Stimulated activated effector memory CD8-positive, alpha-beta T cell treated with anti-CD3 and anti-CD28 coated beads, Interleukin-12 subunit alpha, Interleukin-12 subunit beta, amount 100 ng/mL, for 72 hours (primary cell): ENCODE measurements at regions not wholly inside any gene's neighbourhood (a gene's known extent, or its start where the extent isn't known, plus 50 kb on each side); places are given as distances from the start of the nearest gene placed in this dataset.

Experiments
- ATAC-seq: fragments of 150-1000 bp; cut with Tn5 transposase; 2 replicates; pipeline ENCODE4 v1.10.0; 2021
- DNase-seq, 2 donors: peaks; one replicate each; pipeline ENCODE4 v3.0.0; 2021 to 2022; ENCODE audit warnings: low spot score in 2 of 2
- H3K27ac Mint-ChIP-seq: one replicate; pipeline ENCODE4 v1.8.0; 2022; ENCODE audit warnings: mild to moderate bottlenecking, mixed read lengths
- H3K36me3 Mint-ChIP-seq: one replicate; pipeline ENCODE4 v1.8.0; 2022; ENCODE audit warnings: mild to moderate bottlenecking, mixed read lengths
- H3K4me1 Mint-ChIP-seq: one replicate; pipeline ENCODE4 v1.8.0; 2022; ENCODE audit warnings: mixed read lengths
- H3K4me3 Mint-ChIP-seq: one replicate; pipeline ENCODE4 v1.8.0; 2022; ENCODE audit warnings: mild to moderate bottlenecking, mixed read lengths
- H3K9me3 Mint-ChIP-seq: one replicate; pipeline ENCODE4 v1.8.0; 2022; ENCODE audit warnings: mixed read lengths

DNA sequence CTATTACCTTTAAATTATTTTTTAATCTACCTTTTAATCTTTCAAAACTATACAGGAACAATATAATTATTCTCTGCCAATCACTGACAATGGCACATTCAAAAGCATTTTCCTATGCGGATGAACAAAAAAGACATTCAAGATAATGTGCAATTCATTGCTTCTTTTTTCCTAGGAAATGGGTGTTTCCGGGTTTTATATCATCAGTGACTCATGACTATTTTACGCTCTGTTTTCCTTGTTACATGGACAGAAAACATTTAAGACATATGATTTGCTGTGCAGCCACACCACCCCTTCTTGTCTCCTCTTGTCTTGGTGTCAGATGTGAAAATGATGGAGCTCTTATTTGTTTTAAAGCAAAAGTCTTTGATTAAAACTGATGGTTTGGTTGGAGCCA, 184.7 kb upstream of the LINC00305 start:
- no peak overlapping the region for H3K4me3 Mint-ChIP-seq
- no peak for DNase-seq
- H3K4me1 Mint-ChIP-seq: no peaks in the 10 kb centered on the region
- H3K27ac Mint-ChIP-seq: no peak overlapping the region
- H3K36me3 Mint-ChIP-seq: no peaks in the 10 kb centered on the region
- peaks cover 11% of the 10 kb centered on the region for H3K9me3 Mint-ChIP-seq
- ATAC-seq: no peak

DNA sequence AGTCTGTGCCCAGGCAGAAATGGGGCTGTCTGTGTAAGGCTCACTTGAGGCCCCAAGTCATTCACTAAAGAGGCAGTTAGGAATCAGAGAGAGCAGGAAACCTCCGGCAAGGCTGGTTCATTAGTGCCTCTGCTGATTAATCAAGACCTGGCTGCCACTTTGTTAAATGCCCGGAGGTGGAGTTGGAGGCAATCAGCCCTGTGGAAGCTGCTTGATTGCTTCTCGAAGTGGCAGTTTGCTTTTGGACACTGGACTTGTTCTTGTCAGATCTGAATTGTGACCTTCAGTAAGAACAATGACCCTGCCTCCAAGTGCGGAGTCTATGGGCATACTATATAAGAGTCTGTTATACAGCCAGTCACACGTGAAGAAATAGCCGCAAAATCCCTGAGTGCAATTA, 183.9 kb upstream of the LINC00305 start:
- no peak overlapping the region for H3K27ac Mint-ChIP-seq
- H3K4me1 Mint-ChIP-seq: no peaks in the 10 kb centered on the region
- no peak overlapping the region for H3K4me3 Mint-ChIP-seq
- DNase-seq: no peak
- no peak for ATAC-seq
- H3K36me3 Mint-ChIP-seq: no peaks in the 10 kb centered on the region
- H3K9me3 Mint-ChIP-seq: peaks cover 11% of the 10 kb centered on the region

DNA sequence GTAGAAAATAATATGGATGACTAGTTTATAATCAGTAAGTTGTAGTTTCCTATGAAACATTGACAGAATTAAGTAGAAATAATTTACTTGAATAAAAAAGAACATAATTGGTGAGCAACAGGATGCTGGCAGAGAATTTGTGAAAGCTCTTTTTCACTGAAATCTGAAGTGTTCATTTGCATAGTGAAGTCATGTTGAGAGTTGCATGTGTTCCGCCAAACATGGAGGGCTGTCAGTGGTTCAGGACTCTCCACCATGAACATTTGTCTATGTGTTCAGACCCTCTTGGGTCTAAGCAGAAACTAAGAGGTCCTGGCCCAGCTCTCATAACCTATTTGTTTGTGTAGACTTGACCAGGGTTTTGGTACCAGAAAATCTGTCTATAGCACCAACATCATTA, 182.5 kb upstream of the LINC00305 start:
- Mint-ChIP-seq H3K9me3 (peaks cover 11% of the 10 kb centered on the region), H3K4me3 (no peak overlapping the region), H3K36me3 (no peaks in the 10 kb centered on the region), H3K27ac (no peak overlapping the region), H3K4me1 (no peaks in the 10 kb centered on the region)
- DNase-seq: no peak
- no peak for ATAC-seq

DNA sequence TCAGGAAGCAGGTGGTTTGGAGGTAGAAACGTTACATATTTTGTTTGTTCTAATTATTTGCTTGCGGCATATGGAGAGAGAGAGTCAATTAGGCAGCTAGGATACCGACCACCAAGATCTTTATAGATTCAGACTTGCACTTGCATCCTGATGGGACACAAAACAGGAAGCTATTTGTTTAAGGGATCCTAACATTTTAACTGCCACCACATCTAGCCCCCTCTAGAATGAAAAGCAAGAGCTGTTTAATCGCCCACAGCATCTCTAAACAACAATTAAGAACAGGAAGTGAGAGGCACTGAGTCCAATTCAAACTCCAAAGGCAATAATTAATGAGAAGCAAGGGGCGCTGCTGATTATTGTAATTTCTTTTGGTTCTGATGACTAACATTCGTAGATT, 182.0 kb upstream of the LINC00305 start:
- Mint-ChIP-seq H3K27ac (no peak overlapping the region), H3K9me3 (peaks cover 8% of the 10 kb centered on the region), H3K4me1 (no peaks in the 10 kb centered on the region), H3K36me3 (no peaks in the 10 kb centered on the region), H3K4me3 (no peak overlapping the region)
- no peak for ATAC-seq
- DNase-seq: no peak

DNA sequence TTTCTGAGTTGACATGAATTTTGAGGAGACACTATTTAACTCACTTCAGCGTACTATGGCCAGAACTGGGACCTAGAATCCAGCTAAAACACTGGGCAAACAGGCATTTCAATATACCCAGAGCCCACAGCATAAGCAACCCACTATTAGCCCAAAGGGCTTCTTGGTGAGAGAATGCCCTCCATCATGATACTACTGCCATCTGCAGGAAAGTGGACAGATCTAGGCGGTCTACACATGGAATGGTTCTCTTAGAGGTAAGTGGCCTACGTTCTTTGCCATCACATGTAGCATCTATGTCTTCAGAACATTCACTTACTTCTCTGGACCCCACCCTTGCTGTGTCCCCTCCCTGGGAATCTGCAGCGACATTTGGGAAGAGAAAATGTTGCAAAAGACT, 181.3 kb upstream of the LINC00305 start:
- Mint-ChIP-seq H3K36me3 (no peaks in the 10 kb centered on the region), H3K27ac (no peak overlapping the region), H3K4me3 (no peak overlapping the region), H3K4me1 (no peaks in the 10 kb centered on the region), H3K9me3 (peaks cover 8% of the 10 kb centered on the region)
- ATAC-seq (no peak), DNase-seq (no peak)

DNA sequence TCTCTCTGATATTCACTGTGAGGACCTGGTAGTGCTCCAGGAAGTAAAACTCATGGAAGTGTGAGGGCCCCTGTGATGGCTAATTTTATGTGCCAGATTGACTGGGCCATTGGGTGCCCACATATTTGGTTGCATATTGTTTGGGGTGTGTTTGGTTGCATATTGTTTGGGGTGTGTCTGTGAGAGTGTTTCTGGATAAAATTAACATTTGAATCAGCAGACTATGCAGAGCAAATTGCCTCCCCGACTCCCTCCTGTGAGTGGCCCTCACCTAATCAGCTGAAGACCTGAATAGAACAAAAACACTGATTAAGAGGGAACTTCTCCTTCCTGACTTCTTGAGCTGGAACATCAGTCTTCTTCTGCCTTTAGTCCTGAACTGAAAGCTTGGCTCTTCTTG, 173.3 kb upstream of the LINC00305 start:
- ATAC-seq (no peak), DNase-seq (no peak)
- H3K36me3 Mint-ChIP-seq: no peaks in the 10 kb centered on the region
- H3K4me1 Mint-ChIP-seq: no peaks in the 10 kb centered on the region
- H3K4me3 Mint-ChIP-seq: no peak overlapping the region
- no peak overlapping the region for H3K27ac Mint-ChIP-seq
- H3K9me3 Mint-ChIP-seq: peaks cover 14% of the 10 kb centered on the region

DNA sequence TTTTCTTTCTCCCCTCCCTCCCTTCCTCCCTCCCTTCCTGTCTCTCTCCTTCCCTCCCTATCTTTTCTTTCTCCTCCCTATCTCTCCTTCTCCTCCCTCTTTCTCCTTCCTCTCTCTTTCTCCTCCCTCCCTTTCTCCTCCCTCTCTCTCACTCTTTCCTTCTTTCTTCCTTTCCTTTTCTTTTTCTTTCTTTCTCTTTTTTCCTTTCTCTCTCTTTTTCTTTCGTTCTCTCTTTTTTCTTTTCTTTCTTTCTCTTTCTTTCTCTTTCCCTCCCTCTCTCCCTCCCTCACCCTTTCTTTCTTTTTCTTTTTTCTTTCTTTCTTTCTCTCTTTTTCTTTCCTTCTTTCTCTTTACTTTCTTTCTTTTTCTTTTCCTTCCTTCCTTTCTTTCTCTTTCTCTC, 169.7 kb upstream of the LINC00305 start:
- Mint-ChIP-seq H3K27ac (no peak overlapping the region), H3K9me3 (peaks cover 21% of the 10 kb centered on the region), H3K36me3 (no peaks in the 10 kb centered on the region), H3K4me3 (no peak overlapping the region), H3K4me1 (no peaks in the 10 kb centered on the region)
- no peak for ATAC-seq
- no peak for DNase-seq

DNA sequence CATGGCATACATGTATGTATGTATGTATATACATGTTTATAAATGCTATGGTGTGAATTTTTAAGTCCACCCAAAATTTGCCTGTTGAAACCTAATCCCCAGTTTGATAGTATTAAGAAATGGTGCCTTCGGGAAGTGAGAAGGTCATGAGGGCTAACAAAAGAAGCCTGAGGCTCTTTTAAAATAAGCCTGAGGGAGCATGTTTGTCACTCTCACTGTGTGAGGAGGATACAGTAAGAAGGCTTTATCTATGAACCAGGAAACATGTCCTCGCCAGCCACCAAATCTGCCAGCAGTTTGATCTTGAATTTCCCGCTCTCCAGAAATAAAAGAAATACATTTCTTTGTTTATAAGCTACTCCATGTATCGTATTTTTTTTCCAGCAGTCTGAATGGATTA, 163.0 kb upstream of the LINC00305 start:
- ATAC-seq: no peak

DNA sequence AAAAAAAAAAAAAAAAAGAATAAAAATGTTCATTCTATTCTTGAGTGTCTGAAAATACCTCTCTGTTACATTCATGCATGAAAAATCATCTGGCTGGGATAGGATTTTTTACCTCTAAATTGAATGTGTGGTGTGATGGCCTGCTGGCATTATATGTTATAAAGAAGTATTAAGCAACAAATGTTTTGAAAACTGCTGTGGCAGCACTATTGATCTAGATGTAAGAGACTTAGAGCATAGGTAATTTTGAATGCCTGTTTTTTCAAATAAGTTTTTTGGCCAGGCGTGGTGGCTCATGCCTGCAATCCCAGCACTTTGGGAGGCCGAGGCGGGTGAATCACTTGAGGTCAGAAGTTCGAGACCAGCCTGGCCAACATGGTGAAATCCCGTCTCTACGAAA, 147.0 kb upstream of the LINC00305 start:
- no peaks in the 10 kb centered on the region for H3K4me1 Mint-ChIP-seq
- H3K36me3 Mint-ChIP-seq: no peaks in the 10 kb centered on the region
- H3K9me3 Mint-ChIP-seq: peaks cover 4% of the 10 kb centered on the region
- no peak overlapping the region for H3K27ac Mint-ChIP-seq
- no peak for DNase-seq
- H3K4me3 Mint-ChIP-seq: no peak overlapping the region
- ATAC-seq: no peak

More for the DNA sequence above, 163.0 kb upstream of the LINC00305 start:
- DNase-seq: no peak
- peaks cover 4% of the 10 kb centered on the region for H3K9me3 Mint-ChIP-seq
- no peaks in the 10 kb centered on the region for H3K36me3 Mint-ChIP-seq
- no peaks in the 10 kb centered on the region for H3K4me1 Mint-ChIP-seq
- no peak overlapping the region for H3K27ac Mint-ChIP-seq
- no peak overlapping the region for H3K4me3 Mint-ChIP-seq

DNA sequence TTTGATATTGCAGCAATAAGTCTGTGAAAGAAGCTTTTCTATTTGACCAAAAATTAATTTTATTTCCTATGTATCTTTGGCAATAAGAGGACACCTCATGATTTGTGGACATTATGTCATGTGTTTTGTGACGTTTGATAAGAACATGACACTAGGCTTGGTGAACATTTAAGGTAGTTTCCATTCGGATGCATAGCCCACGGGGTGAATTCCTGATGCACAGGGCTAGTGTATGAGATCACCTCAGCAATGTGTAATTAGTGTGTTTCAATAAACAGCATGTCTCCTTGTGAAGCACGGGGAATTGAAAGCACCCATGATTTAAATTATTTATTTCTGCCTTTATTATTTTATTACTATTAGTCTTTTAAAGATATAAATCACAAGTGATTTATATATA, 146.1 kb upstream of the LINC00305 start:
- H3K27ac Mint-ChIP-seq: no peak overlapping the region
- no peaks in the 10 kb centered on the region for H3K36me3 Mint-ChIP-seq
- no peaks in the 10 kb centered on the region for H3K4me1 Mint-ChIP-seq
- H3K4me3 Mint-ChIP-seq: no peak overlapping the region
- DNase-seq (no peak), ATAC-seq (no peak)
- peaks cover 4% of the 10 kb centered on the region for H3K9me3 Mint-ChIP-seq

DNA sequence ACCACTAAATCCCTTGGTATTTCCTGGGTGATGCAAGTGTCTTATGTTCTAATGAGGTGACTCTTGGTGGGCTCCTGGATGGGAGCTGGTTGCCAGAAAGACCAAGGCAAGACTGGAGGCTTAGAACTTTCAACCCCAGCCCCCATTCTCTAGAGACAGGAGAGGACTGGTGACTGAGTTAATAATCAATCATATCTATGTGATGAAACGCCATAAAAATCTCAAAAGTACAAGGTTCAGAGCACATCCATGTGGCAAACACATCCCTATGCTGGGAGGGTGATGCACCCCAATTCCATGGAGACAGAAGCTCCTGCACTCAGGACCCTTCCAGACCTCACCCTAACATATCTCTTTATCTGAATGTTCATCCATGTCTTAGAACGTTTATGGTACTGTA, 139.5 kb upstream of the LINC00305 start:
- Mint-ChIP-seq H3K4me3 (no peak overlapping the region), H3K9me3 (no peaks in the 10 kb centered on the region), H3K4me1 (no peaks in the 10 kb centered on the region), H3K36me3 (no peaks in the 10 kb centered on the region), H3K27ac (no peak overlapping the region)
- DNase-seq (no peak), ATAC-seq (no peak)

DNA sequence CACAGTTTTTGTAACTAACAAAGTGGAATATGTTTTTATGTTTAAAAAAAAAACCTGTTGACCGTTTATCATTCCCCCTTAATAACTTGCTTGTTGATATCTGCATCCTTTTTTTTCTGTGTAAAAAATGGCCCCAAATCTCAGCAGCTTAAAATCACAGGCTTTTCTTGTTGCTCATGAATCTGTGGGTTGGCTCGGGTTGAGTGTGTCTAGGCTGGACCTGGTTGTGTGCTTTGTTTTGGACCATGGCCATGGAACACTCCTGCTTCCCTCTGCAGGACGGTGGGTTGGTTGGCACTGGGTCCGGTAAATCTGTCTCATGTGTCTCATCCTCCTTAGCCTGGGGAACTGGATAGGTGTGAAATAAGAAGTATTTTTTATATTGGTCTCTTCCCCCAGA, 139.0 kb upstream of the LINC00305 start:
- Mint-ChIP-seq H3K9me3 (no peaks in the 10 kb centered on the region), H3K4me1 (no peaks in the 10 kb centered on the region)
- no peak for ATAC-seq

DNA sequence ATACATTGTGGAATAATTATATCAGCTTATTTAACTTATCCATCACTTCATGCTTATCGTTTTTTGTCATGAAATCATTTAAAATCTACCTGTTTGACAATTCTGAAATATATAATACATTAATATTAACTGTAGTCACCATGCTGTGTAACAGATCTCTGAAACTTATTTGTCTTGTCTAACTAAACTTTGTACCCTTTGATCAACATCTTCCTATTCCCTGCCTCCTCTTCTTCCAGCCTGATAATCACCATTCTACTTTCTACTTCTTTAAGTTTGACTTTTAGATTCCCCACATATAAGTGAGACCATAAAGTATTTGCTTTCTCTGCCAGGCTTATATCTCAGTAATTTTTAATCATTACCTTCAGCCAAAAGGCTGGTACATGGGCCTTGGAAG, 134.2 kb upstream of the LINC00305 start:
- ATAC-seq: no peak
- no peak for DNase-seq
- H3K9me3 Mint-ChIP-seq: peaks cover 3% of the 10 kb centered on the region
- H3K27ac Mint-ChIP-seq: no peak overlapping the region
- no peaks in the 10 kb centered on the region for H3K36me3 Mint-ChIP-seq
- H3K4me3 Mint-ChIP-seq: no peak overlapping the region
- no peaks in the 10 kb centered on the region for H3K4me1 Mint-ChIP-seq

More for the DNA sequence above, 139.0 kb upstream of the LINC00305 start:
- Mint-ChIP-seq H3K27ac (no peak overlapping the region), H3K36me3 (no peaks in the 10 kb centered on the region), H3K4me3 (no peak overlapping the region)
- DNase-seq: no peak

DNA sequence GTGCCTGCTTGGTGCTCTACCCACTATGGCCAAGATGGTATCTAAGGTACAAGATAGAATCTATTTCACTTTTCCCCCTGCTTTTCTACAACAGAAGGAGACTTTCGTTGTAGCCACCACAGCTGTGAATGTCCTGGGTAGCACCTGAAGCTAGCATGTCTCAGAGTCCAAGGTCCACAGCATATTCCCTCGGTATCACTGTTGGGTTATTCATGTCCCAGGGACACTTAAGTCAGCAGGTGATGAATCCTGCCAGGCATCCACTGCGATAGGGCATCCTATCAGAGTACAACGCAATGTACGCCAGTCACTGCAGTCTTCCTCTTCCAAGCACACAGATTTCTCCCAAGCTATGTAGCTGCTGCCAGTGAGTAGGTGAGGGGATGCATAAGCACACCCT, 129.1 kb upstream of the LINC00305 start:
- Mint-ChIP-seq H3K36me3 (no peaks in the 10 kb centered on the region), H3K4me3 (no peak overlapping the region), H3K27ac (no peak overlapping the region), H3K4me1 (no peaks in the 10 kb centered on the region), H3K9me3 (peaks cover 11% of the 10 kb centered on the region)
- DNase-seq: no peak
- no peak for ATAC-seq

DNA sequence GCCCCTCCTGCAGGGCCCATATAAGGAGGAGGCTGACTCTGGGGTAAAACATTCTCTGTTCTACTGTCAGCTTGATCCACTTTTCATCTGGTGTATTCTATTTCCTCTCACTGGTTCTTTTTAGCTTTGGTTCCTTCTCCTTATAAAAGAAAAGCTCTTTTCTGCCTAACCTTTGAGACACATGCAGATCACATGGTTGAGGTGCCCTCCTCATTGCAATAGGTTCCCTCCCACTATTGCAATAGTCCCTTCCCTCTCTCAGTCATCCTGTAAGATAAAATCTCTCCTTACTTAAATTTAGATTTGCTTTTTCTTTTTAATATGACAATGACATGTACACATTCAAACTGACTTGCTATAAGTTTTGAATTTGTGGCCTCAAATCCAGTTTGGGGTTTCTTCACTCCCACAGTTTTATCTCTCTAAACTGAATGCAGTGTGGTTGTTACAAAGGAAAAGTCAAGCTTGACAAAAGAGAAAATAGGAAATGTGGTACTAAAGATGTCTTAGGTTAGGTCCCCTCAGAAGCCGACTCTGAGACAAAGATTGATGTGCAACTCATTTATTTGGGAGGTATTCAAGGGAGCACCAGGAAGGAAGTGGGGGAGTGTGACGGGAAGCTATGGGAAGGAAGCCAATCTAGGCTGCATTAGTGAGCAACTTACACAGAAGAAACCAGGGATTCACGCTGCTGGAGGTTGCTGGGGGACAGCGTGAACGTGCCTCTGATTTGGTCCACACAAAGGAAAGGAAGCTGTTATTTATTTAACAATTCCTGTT, 127.6 kb upstream of the LINC00305 start:
- DNase-seq (no peak), ATAC-seq (no peak)
- H3K27ac Mint-ChIP-seq: no peak overlapping the region
- no peaks in the 10 kb centered on the region for H3K36me3 Mint-ChIP-seq
- no peak overlapping the region for H3K4me3 Mint-ChIP-seq
- no peaks in the 10 kb centered on the region for H3K4me1 Mint-ChIP-seq
- peaks cover 10% of the 10 kb centered on the region for H3K9me3 Mint-ChIP-seq

DNA sequence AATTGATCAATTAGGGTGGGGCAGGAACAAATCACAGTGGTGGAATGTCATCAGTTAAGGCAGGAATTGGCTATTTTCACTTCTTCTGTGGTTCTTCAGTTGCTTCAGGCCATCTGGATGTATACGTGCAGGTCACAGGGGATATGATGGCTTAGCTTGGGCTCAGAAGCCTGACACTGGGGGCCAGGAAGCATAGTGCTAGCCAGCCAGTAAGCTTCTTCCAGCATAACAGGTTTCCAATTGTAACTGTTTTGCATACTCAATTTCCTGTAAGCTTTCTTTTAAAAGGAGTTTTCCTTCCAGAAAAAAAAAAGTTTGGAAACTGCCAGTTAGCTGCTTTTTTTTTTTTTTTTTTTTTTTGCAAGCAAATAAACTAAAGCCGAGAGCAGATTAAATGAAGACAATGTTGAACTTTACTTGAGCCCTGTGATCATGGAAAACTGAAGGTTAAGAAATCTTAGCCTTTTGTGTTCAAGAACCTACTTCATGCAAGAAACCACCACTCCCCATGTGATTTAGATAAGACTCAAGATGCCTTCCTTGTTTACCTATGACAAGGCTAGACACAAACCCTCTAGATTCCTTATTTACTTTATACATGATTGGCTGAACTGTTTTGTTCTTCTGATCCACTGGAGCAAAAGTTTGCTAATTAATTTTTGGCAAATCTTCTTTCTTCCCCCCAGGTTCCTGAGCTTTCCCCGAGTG, 126.9 kb upstream of the LINC00305 start:
- DNase-seq (no peak), ATAC-seq (no peak)
- Mint-ChIP-seq H3K36me3 (no peaks in the 10 kb centered on the region), H3K9me3 (peaks cover 10% of the 10 kb centered on the region), H3K4me3 (no peak overlapping the region), H3K4me1 (no peaks in the 10 kb centered on the region), H3K27ac (no peak overlapping the region)
